Karpas-422 (cell line): ENCODE measurements at regions not wholly inside any gene's neighbourhood (a gene's known extent, or its start where the extent isn't known, plus 50 kb on each side); places are given as distances from the start of the nearest gene placed in this dataset.

ENCODE experiments used
- DNase-seq: peaks from one replicate; pipeline ENCODE4 v3.0.0-alpha.2; 2015
- H2AFZ ChIP-seq: fragments of 200-600 bp; sonication (generic); 2 replicates; pipeline ENCODE4 v1.6.1; 2014; ENCODE audit warnings: antibody characterized with exemption, low read length, mixed read lengths
- H3K27ac ChIP-seq: fragments of 200-600 bp; sonication (generic); 2 replicates; pipeline ENCODE4 v1.5.1; 2014; ENCODE audit warnings: mild to moderate bottlenecking, low read length, moderate library complexity
- H3K27me3 ChIP-seq: fragments of 200-600 bp; sonication (generic); 2 replicates; pipeline ENCODE4 v1.6.1; 2014; ENCODE audit warnings: low read length, mixed read lengths
- H3K36me3 ChIP-seq: fragments of 200-600 bp; sonication (generic); 2 replicates; pipeline ENCODE4 v1.6.1; 2014; ENCODE audit warnings: low read length, mixed read lengths; ENCODE audit not compliant: insufficient read depth
- H3K4me1 ChIP-seq: fragments of 200-600 bp; sonication (generic); 2 replicates; pipeline ENCODE4 v1.6.1; 2014; ENCODE audit warnings: mild to moderate bottlenecking, low read length, mixed read lengths
- H3K4me2 ChIP-seq: fragments of 200-600 bp; sonication (generic); 2 replicates; pipeline ENCODE4 v1.6.1; 2014; ENCODE audit warnings: low read length, low read depth, mild to moderate bottlenecking; ENCODE audit not compliant: poor library complexity, severe bottlenecking
- H3K4me3 ChIP-seq: fragments of 200-600 bp; sonication (generic); 2 replicates; pipeline ENCODE4 v1.5.1; 2014; ENCODE audit warnings: mild to moderate bottlenecking, antibody characterized with exemption, low read length, mixed read lengths
- H3K79me2 ChIP-seq: fragments of 200-600 bp; sonication (generic); 2 replicates; pipeline ENCODE4 v1.6.1; 2014; ENCODE audit warnings: mild to moderate bottlenecking, low read length, mixed read lengths
- H3K9ac ChIP-seq: fragments of 200-600 bp; sonication (generic); 2 replicates; pipeline ENCODE4 v1.6.0; 2014; ENCODE audit warnings: low read length
- H3K9me2 ChIP-seq: fragments of 200-600 bp; sonication (generic), shearing (Covaris generic); replicated peaks from 2 replicates; pipeline ENCODE4 v1.6.0; 2014; ENCODE audit warnings: mild to moderate bottlenecking, low read length, moderate library complexity; ENCODE audit not compliant: insufficient read depth
- H3K9me3 ChIP-seq: fragments of 300-700, 200-600 bp; sonication (generic); 2 replicates; pipeline ENCODE4 v1.6.1; 2014; ENCODE audit warnings: low read length, mixed read lengths
- H4K20me1 ChIP-seq: fragments of 200-600 bp; sonication (generic); 2 replicates; pipeline ENCODE4 v1.6.1; 2014; ENCODE audit warnings: mild to moderate bottlenecking, antibody characterized with exemption, low read length, low read depth; ENCODE audit not compliant: insufficient read depth

DNA sequence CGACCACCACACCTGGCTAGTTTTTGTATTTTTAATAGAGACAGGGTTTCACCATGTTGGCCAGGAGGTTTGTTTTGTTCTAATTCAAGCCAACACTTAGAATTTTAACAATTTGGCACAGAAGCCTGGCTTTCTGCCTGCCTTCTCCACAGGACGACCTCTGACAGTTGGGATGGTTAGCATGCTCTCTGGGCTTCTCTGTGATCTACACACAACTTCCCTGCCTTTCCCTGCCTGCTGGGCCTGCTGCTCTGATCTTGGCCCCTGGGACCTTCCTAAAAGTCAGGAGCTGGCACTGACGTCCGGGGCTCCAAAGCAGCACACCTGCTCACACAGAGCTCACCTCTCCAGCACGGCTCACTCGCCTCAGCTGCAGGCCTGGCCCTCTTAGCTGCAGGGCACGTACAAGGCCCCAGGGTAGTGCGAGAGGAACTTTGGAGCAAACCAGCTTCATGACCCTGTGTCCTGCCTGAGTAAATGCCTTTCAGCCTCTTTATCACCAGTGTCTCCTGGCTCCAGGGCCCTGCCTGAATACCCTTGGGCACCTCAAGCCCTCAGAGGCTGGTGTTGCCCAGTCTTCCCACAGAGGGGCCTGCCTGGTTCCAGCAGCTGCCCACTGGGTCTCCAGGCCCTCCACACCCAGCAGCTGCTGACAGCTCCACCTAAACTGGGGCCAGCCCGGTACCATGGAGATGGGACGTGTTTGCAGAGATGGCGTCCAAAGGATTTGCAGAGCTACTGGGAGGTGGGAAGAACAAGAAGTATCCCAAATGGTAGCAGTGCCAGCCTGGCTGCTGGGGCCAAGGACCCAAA, 96.0 kb downstream of the PSMB1 start:
- no peaks in the 10 kb centered on the region for H3K27me3 ChIP-seq
- H3K4me2 ChIP-seq, result no peak overlapping the region
- H4K20me1 ChIP-seq, result no peaks in the 10 kb centered on the region
- H3K36me3 ChIP-seq, result no peaks in the 10 kb centered on the region
- no peak overlapping the region for H2AFZ ChIP-seq
- no peaks in the 10 kb centered on the region for H3K9me3 ChIP-seq
- H3K9ac ChIP-seq, result no peak overlapping the region
- no peaks in the 10 kb centered on the region for H3K9me2 ChIP-seq
- H3K79me2 ChIP-seq, result no peaks in the 10 kb centered on the region
- no peak overlapping the region for H3K4me3 ChIP-seq
- peaks cover 6% of the 10 kb centered on the region; the same call in 1 of the 2 replicates for H3K4me1 ChIP-seq
- no peak overlapping the region for H3K27ac ChIP-seq
- no peak for DNase-seq
